GM06990 (cell line): ENCODE measurements at regions not wholly inside any gene's neighbourhood (a gene's known extent, or its start where the extent isn't known, plus 50 kb on each side); places are given as distances from the start of the nearest gene placed in this dataset.

Source experiments
- DNase-seq: peaks from one replicate; pipeline ENCODE4 v3.0.0-alpha.2; 2011; ENCODE audit not compliant: insufficient read length; ENCODE audit errors: extremely low read depth
- H3K27me3 ChIP-seq: replicated peaks from 2 replicates; pipeline ENCODE4 v1.6.0; 2011; ENCODE audit warnings: low read length; ENCODE audit not compliant: control insufficient read depth, insufficient read depth
- H3K36me3 ChIP-seq: 2 replicates; pipeline ENCODE4 v1.5.1; 2011; ENCODE audit warnings: low read length; ENCODE audit not compliant: control insufficient read depth, insufficient read depth
- H3K4me3 ChIP-seq: replicated peaks from 2 replicates; pipeline ENCODE4 v1.5.1; 2011; ENCODE audit warnings: low read depth, mild to moderate bottlenecking, control low read depth, low read length
- CTCF ChIP-seq: IDR thresholded peaks from 2 replicates; pipeline ENCODE4 v1.5.1; 2011; ENCODE audit warnings: low read length, control low read depth, mild to moderate bottlenecking, inconsistent platforms; ENCODE audit not compliant: insufficient read depth, poor library complexity, severe bottlenecking

- Histone ChIP-seq H3K27me3 (no peaks in the 10 kb centered on the region; the same call in none of the 2 replicates), H3K4me3 (no peak overlapping the region), H3K36me3 (no peaks in the 10 kb centered on the region)
- TF ChIP-seq CTCF = no peak
- DNase-seq = no peak
These were observed 211.1 kb downstream of the SPTSSA start for GRCh38 chr14:34250959-34251358.

- no peak for TF ChIP-seq CTCF
- no peaks in the 10 kb centered on the region for H3K36me3 ChIP-seq
- DNase-seq = no peak
- H3K27me3 ChIP-seq = no peaks in the 10 kb centered on the region; the same call in none of the 2 replicates
- no peak overlapping the region for H3K4me3 ChIP-seq
These were observed 214.4 kb downstream of the SPTSSA start for GRCh38 chr14:34247605-34248004.

- Histone ChIP-seq H3K36me3 (no peaks in the 10 kb centered on the region), H3K4me3 (no peak overlapping the region), H3K27me3 (peaks cover 2% of the 10 kb centered on the region)
- no peak for TF ChIP-seq CTCF
- no peak for DNase-seq
These were observed 215.8 kb downstream of the SPTSSA start for GRCh38 chr14:34246206-34246605.

GRCh38 chr14:34243401-34243800 lies 218.6 kb downstream of the SPTSSA start:
- H3K27me3 ChIP-seq = peaks cover 2% of the 10 kb centered on the region
- no peaks in the 10 kb centered on the region for H3K36me3 ChIP-seq
- no peak overlapping the region for H3K4me3 ChIP-seq
- no peak for DNase-seq
- no peak for TF ChIP-seq CTCF

- H3K4me3 ChIP-seq = no peak overlapping the region
- no peak for DNase-seq
- peaks cover 2% of the 10 kb centered on the region for H3K27me3 ChIP-seq
- no peak for TF ChIP-seq CTCF
- no peaks in the 10 kb centered on the region for H3K36me3 ChIP-seq
These were observed 219.0 kb downstream of the SPTSSA start for GRCh38 chr14:34243001-34243400.

- H3K4me3 ChIP-seq = no peak overlapping the region
- peaks cover 2% of the 10 kb centered on the region for H3K27me3 ChIP-seq
- no peaks in the 10 kb centered on the region for H3K36me3 ChIP-seq
- DNase-seq = no peak
- no peak for TF ChIP-seq CTCF
These were observed 220.8 kb downstream of the SPTSSA start for GRCh38 chr14:34241185-34241711.
